Right lobe of liver (tissue), 6 donors: ENCODE measurements at regions not wholly inside any gene's neighbourhood (a gene's known extent, or its start where the extent isn't known, plus 50 kb on each side); places are given as distances from the start of the nearest gene placed in this dataset.
A peak's percentile ranks its signal among the peaks of the same experiment; 100 is the strongest.

Experiments
- ATAC-seq, 4 donors: fragments of 200-7000 bp; cut with Tn5 transposase; one replicate each; pipeline ENCODE4 v1.9.1; 2020; ENCODE audit warnings: mild to moderate bottlenecking in 4 of 4, moderate library complexity in 4 of 4
- DNase-seq, 3 donors: peaks; one replicate each; pipeline ENCODE4 v3.0.0-alpha.2; 2020
- H3K27ac ChIP-seq, 3 donors: fragments of 200-600 bp; one replicate each; pipeline ENCODE4 v1.8.0; 2022
- H3K27me3 ChIP-seq, 2 donors: fragments of 200-600 bp; one replicate each; pipeline ENCODE4 v1.8.0; 2022
- H3K36me3 ChIP-seq, 4 donors: fragments of 200-600 bp; sonication (generic) in 1 of 4; one replicate each; pipeline versions ENCODE4 v1.5.1 to v1.8.0; 2017 to 2022; ENCODE audit warnings: control low read depth in 1 of 4
- H3K4me1 ChIP-seq, 4 donors: fragments of 200-600 bp; sonication (generic) in 1 of 4; one replicate each; pipeline versions ENCODE4 v1.5.1 to v1.8.0; 2017 to 2022; ENCODE audit warnings: control low read depth in 1 of 4
- H3K4me3 ChIP-seq, 3 donors: fragments of 200-600 bp; one replicate each; pipeline ENCODE4 v1.8.0; 2022
- H3K9me3 ChIP-seq, 4 donors: fragments of 200-600 bp; sonication (generic) in 1 of 4; one replicate each; pipeline versions ENCODE4 v1.5.1 to v1.8.0; 2017 to 2022; ENCODE audit warnings: control low read depth in 1 of 4
- POLR2A ChIP-seq: fragments of 450-650 bp; IDR thresholded peaks from one replicate; pipeline ENCODE4 v1.6.1; 2017; ENCODE audit warnings: antibody characterized with exemption, mild to moderate bottlenecking
- WGBS: methylation state at CpG from one replicate; pipeline ENCODE4 v1.1.6; 2018; ENCODE audit warnings: low coverage, low lambda C conversion rate; ENCODE audit not compliant: insufficient coverage; ENCODE audit errors: missing lambda C conversion rate; 5-methylcytosine and 5-hydroxymethylcytosine counted together
- intact Hi-C, 2 donors: fragments of 100-400 bp; cut with DNase I; formaldehyde crosslinking; loops; one replicate each; pipeline versions ENCODE4 v1.11.2 to v1.14.1; 2022
- TF ChIP-seq, protein P1 (sequence below), 4 donors: fragments of 200-600 bp in 3 of 4; fragments of 450-650 bp in 1 of 4; IDR thresholded peaks; one replicate each; pipeline versions ENCODE4 v1.5.1 to v1.8.0; 2016 to 2022; ENCODE audit warnings: antibody characterized with exemption in 4 of 4, mild to moderate bottlenecking in 2 of 4
- donor health status: DM: no; HTN: yes; CAD: no.
- donor health status: DM: no; HTN: no; CAD: no.
- donor health status: DM: no; HTN: no; CAD: no.
- donor health status: DM: no; HTN: yes; CAD: no.
- donor health status: DM: no; HTN: yes; CAD: no.

DNA sequence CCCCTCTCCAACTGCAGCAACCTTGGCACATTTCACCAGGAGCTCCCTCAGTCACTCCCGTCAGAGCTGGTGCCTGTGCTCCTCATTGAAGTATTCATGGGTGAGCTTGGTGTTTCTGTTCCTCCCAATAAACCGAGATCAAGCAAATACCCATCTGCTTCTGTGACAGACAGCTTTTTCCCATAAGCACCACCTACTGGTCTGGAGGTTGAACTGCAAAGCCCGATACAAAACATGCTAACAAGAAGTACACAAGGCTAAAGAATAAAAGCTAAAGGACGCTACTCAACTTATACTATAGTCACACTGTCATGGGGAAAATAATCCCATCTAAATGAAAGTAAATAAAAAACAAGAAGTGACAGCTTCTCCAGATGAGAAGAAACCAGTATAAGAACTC, 111.9 kb upstream of the C21orf91 start:
- Histone ChIP-seq H3K27ac (no peak overlapping the region), H3K4me1 (no peaks in the 10 kb centered on the region), H3K36me3 (no peaks in the 10 kb centered on the region), H3K9me3 (no peaks in the 10 kb centered on the region), H3K27me3 (no peaks in the 10 kb centered on the region), H3K4me3 (no peak overlapping the region)
- 79% methylated on average over 3 of the region's 4 CpGs for WGBS
- no peak for TF ChIP-seq POLR2A
- TF ChIP-seq, protein P1, sequence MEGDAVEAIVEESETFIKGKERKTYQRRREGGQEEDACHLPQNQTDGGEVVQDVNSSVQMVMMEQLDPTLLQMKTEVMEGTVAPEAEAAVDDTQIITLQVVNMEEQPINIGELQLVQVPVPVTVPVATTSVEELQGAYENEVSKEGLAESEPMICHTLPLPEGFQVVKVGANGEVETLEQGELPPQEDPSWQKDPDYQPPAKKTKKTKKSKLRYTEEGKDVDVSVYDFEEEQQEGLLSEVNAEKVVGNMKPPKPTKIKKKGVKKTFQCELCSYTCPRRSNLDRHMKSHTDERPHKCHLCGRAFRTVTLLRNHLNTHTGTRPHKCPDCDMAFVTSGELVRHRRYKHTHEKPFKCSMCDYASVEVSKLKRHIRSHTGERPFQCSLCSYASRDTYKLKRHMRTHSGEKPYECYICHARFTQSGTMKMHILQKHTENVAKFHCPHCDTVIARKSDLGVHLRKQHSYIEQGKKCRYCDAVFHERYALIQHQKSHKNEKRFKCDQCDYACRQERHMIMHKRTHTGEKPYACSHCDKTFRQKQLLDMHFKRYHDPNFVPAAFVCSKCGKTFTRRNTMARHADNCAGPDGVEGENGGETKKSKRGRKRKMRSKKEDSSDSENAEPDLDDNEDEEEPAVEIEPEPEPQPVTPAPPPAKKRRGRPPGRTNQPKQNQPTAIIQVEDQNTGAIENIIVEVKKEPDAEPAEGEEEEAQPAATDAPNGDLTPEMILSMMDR (IDR thresholded peaks at IDR 0.05): peak in 1 of 4 donors; percentile 8
- intact Hi-C loops: no loop called here
- ATAC-seq (no peak), DNase-seq (no peak)

- H3K27ac ChIP-seq: no peak overlapping the region
- no peaks in the 10 kb centered on the region for H3K36me3 ChIP-seq
- H3K27me3 ChIP-seq: no peaks in the 10 kb centered on the region
- TF ChIP-seq, protein P1 (IDR thresholded peaks at IDR 0.05): no peak
- TF ChIP-seq POLR2A: no peak
- no CpG with 5 or more reads among the region's 1 CpG for WGBS
- ATAC-seq (peak in 1 of 4 donors; percentile 22), DNase-seq (no peak)
- intact Hi-C loops: no loop called here
- H3K4me1 ChIP-seq: no peaks in the 10 kb centered on the region
- H3K9me3 ChIP-seq: no peaks in the 10 kb centered on the region
- H3K4me3 ChIP-seq: no peak overlapping the region
Measured at GRCh38 chr21:17930093-17930492, 110.9 kb upstream of the C21orf91 start.

- Histone ChIP-seq H3K27me3 (no peaks in the 10 kb centered on the region), H3K4me3 (no peak overlapping the region), H3K4me1 (no peaks in the 10 kb centered on the region), H3K36me3 (no peaks in the 10 kb centered on the region), H3K9me3 (no peaks in the 10 kb centered on the region), H3K27ac (no peak overlapping the region)
- ATAC-seq: no peak
- intact Hi-C loops: loop anchor here in 1 of 2 donors (10.0 kb wide), 1 partner anchor 245 kb away; no protein-coding TSS in a partner anchor
- TF ChIP-seq, protein P1 (IDR thresholded peaks at IDR 0.05): no peak
- TF ChIP-seq POLR2A: no peak
- no peak for DNase-seq
- no CpG with 5 or more reads among the region's 7 CpGs for WGBS
Measured at GRCh38 chr21:17929510-17929909, 110.4 kb upstream of the C21orf91 start.

GRCh38 chr21:17925899-17926298, 106.7 kb upstream of the C21orf91 start:
- ATAC-seq: peak in 2 of 4 donors; percentile 40 to 41
- no peaks in the 10 kb centered on the region for H3K36me3 ChIP-seq
- intact Hi-C loops: loop anchor here in 1 of 2 donors (10.0 kb wide), 1 partner anchor 241 kb away; no protein-coding TSS in a partner anchor
- no peak overlapping the region for H3K4me3 ChIP-seq
- 19% methylated on average over 1 of the region's 1 CpG for WGBS
- TF ChIP-seq, protein P1 (IDR thresholded peaks at IDR 0.05): peak; percentile 15 to 51 (median 47)
- TF ChIP-seq POLR2A: no peak
- no peak overlapping the region for H3K27ac ChIP-seq
- no peaks in the 10 kb centered on the region for H3K27me3 ChIP-seq
- no peaks in the 10 kb centered on the region for H3K9me3 ChIP-seq
- no peak for DNase-seq
- no peaks in the 10 kb centered on the region for H3K4me1 ChIP-seq
